H1 (cell line): ENCODE measurements at regions not wholly inside any gene's neighbourhood (a gene's known extent, or its start where the extent isn't known, plus 50 kb on each side); places are given as distances from the start of the nearest gene placed in this dataset.

ENCODE experiments used
- CTCF ChIA-PET: fragments of 300-600 bp; sonication (Branson Sonifier 250); formaldehyde crosslinking; loops from one replicate; lab custom pipeline; 2021; ENCODE audit not compliant: partially characterized antibody; lab: Charles Lee
- POLR2A ChIA-PET: fragments of 300-600 bp; sonication (Branson Sonifier 250); formaldehyde crosslinking; loops from one replicate; lab custom pipeline; 2021; ENCODE audit warnings: inconsistent platforms; ENCODE audit not compliant: partially characterized antibody; lab: Charles Lee
- DNase-seq, 2 experiments: peaks; one replicate each; pipeline versions ENCODE4 v3.0.0 to v3.0.0-alpha.2; 2010 to 2022; ENCODE audit warnings: low spot score in 2 of 2, low read depth in 1 of 2, mixed read lengths in 1 of 2
- FAIRE-seq: peaks from 2 replicates; lab custom pipeline; 2011; peaks lifted over from hg19 to GRCh38; lab: Jason Lieb, UNC
- H2AFZ ChIP-seq: 2 replicates; pipeline ENCODE4 v1.8.1; 2012; ENCODE audit warnings: low read length, inconsistent platforms
- H2AK5ac ChIP-seq: 2 replicates; pipeline ENCODE4 v1.6.1; 2013; ENCODE audit warnings: low read depth, low read length
- H2BK120ac ChIP-seq: replicated peaks from 2 replicates; pipeline ENCODE3; 2013; ENCODE audit warnings: low read depth, low read length, inconsistent platforms
- H2BK12ac ChIP-seq: 2 replicates; pipeline ENCODE4 v1.6.1; 2013; ENCODE audit warnings: low read depth, low read length
- H2BK15ac ChIP-seq: 2 replicates; pipeline ENCODE4 v1.6.1; 2013; ENCODE audit warnings: low read length
- H2BK20ac ChIP-seq: 2 replicates; pipeline ENCODE4 v1.6.1; 2013; ENCODE audit warnings: low read length
- H2BK5ac ChIP-seq: 2 replicates; pipeline ENCODE4 v1.6.1; 2013; ENCODE audit warnings: low read depth, low read length
- H3K14ac ChIP-seq: 2 replicates; pipeline ENCODE4 v1.6.1; 2013; ENCODE audit warnings: inconsistent platforms; ENCODE audit not compliant: insufficient read length
- H3K18ac ChIP-seq: 2 replicates; pipeline ENCODE4 v1.6.1; 2013; ENCODE audit warnings: low read length; ENCODE audit errors: extremely low read depth
- H3K23ac ChIP-seq: 2 replicates; pipeline ENCODE4 v1.6.1; 2013; ENCODE audit warnings: inconsistent platforms; ENCODE audit not compliant: insufficient read length
- H3K23me2 ChIP-seq: 2 replicates; pipeline ENCODE4 v1.6.1; 2013; ENCODE audit warnings: low read depth, low read length
- H3K27ac ChIP-seq: 2 replicates; pipeline ENCODE4 v1.6.1; 2011; ENCODE audit warnings: low read depth, low read length, inconsistent platforms
- H3K27me3 ChIP-seq, 4 experiments: replicated peaks in 1 of 4; 1 replicate in 1 of 4; 2 replicates in 3 of 4; pipeline versions ENCODE4 v1.6.1 to v1.8.1; 2011 to 2013; ENCODE audit warnings: low read length in 3 of 4, mild to moderate bottlenecking in 3 of 4, inconsistent platforms in 2 of 4, mixed read lengths in 2 of 4, moderate library complexity in 1 of 4; ENCODE audit not compliant: control insufficient read depth in 3 of 4, insufficient read depth in 3 of 4; ENCODE audit errors: extremely low read depth in 1 of 4
- H3K36me3 ChIP-seq, 4 experiments: 2 replicates each; pipeline versions ENCODE4 v1.6.1 to v1.8.1; 2011 to 2013; ENCODE audit warnings: mild to moderate bottlenecking in 4 of 4, low read length in 3 of 4, moderate library complexity in 2 of 4, control low read depth in 1 of 4, inconsistent platforms in 1 of 4; ENCODE audit not compliant: insufficient read depth in 4 of 4, control insufficient read depth in 2 of 4
- H3K4ac ChIP-seq: replicated peaks from 2 replicates; pipeline ENCODE3; 2013; ENCODE audit warnings: low read length, low read depth, mixed read lengths, inconsistent platforms; ENCODE audit not compliant: insufficient read length
- H3K4me1 ChIP-seq, 4 experiments: replicated peaks in 1 of 4; 1 replicate in 1 of 4; 2 replicates in 3 of 4; pipeline versions ENCODE4 v1.6.1 to v1.8.1; 2011 to 2013; ENCODE audit warnings: low read length in 3 of 4, inconsistent platforms in 2 of 4, mixed read lengths in 1 of 4; ENCODE audit not compliant: insufficient read depth in 4 of 4, control insufficient read depth in 3 of 4
- H3K4me2 ChIP-seq, 2 experiments: 2 replicates each; pipeline versions ENCODE4 v1.6.1 to v1.8.1; 2011 to 2013; ENCODE audit warnings: low read depth in 2 of 2, low read length in 2 of 2, control low read depth in 1 of 2, inconsistent platforms in 1 of 2, mild to moderate bottlenecking in 1 of 2; ENCODE audit not compliant: insufficient read depth in 1 of 2
- H3K4me3 ChIP-seq, 4 experiments: fragments of 200-600, 300-600 bp in 1 of 4; sonication (generic), shearing (Covaris generic), sonication (Bioruptor Twin) in 1 of 4; 2 replicates each; pipeline versions ENCODE4 v1.5.1 to v1.8.1; 2011 to 2016; ENCODE audit warnings: low read length in 4 of 4, low read depth in 3 of 4, control low read depth in 2 of 4, inconsistent platforms in 2 of 4, mild to moderate bottlenecking in 2 of 4, mixed read lengths in 1 of 4, moderate library complexity in 1 of 4; ENCODE audit not compliant: insufficient read depth in 2 of 4; ENCODE audit errors: extremely low read depth in 1 of 4
- H3K56ac ChIP-seq: replicated peaks from 2 replicates; pipeline ENCODE3; 2013; ENCODE audit warnings: low read depth, mild to moderate bottlenecking, mixed read lengths, low read length, inconsistent platforms; ENCODE audit not compliant: insufficient read length
- H3K79me1 ChIP-seq: 2 replicates; pipeline ENCODE4 v1.6.1; 2013; ENCODE audit warnings: low read depth, low read length, control low read depth
- H3K79me2 ChIP-seq, 2 experiments: 2 replicates each; pipeline versions ENCODE4 v1.6.1 to v1.8.1; 2012 to 2013; ENCODE audit warnings: low read length in 2 of 2, mild to moderate bottlenecking in 2 of 2, inconsistent platforms in 1 of 2; ENCODE audit not compliant: insufficient read depth in 2 of 2, control insufficient read depth in 1 of 2
- H3K9ac ChIP-seq, 4 experiments: replicated peaks in 1 of 4; 1 replicate in 1 of 4; 2 replicates in 3 of 4; pipeline versions ENCODE4 v1.6.1 to v1.8.1; 2011 to 2013; ENCODE audit warnings: low read depth in 3 of 4, low read length in 3 of 4, control low read depth in 2 of 4, mild to moderate bottlenecking in 2 of 4, moderate library complexity in 2 of 4, inconsistent platforms in 1 of 4; ENCODE audit errors: extremely low read depth in 1 of 4
- H3K9me3 ChIP-seq, 2 experiments: 2 replicates each; pipeline versions ENCODE4 v1.6.1 to v1.8.1; 2012 to 2013; ENCODE audit warnings: mild to moderate bottlenecking in 2 of 2, moderate library complexity in 2 of 2, control low read depth in 1 of 2, inconsistent platforms in 1 of 2, low read depth in 1 of 2, low read length in 1 of 2, mixed read lengths in 1 of 2; ENCODE audit not compliant: insufficient read depth in 2 of 2
- H4K20me1 ChIP-seq, 2 experiments: replicated peaks in 1 of 2; 2 replicates each; pipeline versions ENCODE3 to v1.8.1; 2011 to 2013; ENCODE audit warnings: inconsistent platforms in 2 of 2, low read length in 2 of 2, mild to moderate bottlenecking in 1 of 2; ENCODE audit not compliant: insufficient read depth in 2 of 2, control insufficient read depth in 1 of 2
- H4K5ac ChIP-seq: 2 replicates; pipeline ENCODE4 v1.6.1; 2013; ENCODE audit warnings: low read length, low read depth, mixed read lengths, inconsistent platforms; ENCODE audit not compliant: insufficient read length
- H4K8ac ChIP-seq: 2 replicates; pipeline ENCODE4 v1.8.0; 2013; ENCODE audit warnings: mild to moderate bottlenecking, moderate library complexity, low read length, inconsistent platforms; ENCODE audit not compliant: insufficient read depth; ENCODE audit errors: extremely low read depth
- H4K91ac ChIP-seq: replicated peaks from 2 replicates; pipeline ENCODE3; 2013; ENCODE audit warnings: low read length, mixed read lengths, inconsistent platforms; ENCODE audit not compliant: insufficient read length
- CBX5 ChIP-seq: fragments of 300-800, 300-1000 bp; sonication (generic); IDR thresholded peaks from 2 replicates; pipeline ENCODE4 v1.7.1; 2016; ENCODE audit warnings: antibody characterized with exemption, low read length, low read depth
- CEBPB ChIP-seq: IDR thresholded peaks from 2 replicates; pipeline ENCODE4 v1.6.1; 2012; ENCODE audit warnings: low read depth, low read length
- EP300 ChIP-seq, 2 experiments: IDR thresholded peaks; 1 replicate in 1 of 2; 2 replicates in 1 of 2; pipeline ENCODE4 v1.6.1; 2011 to 2012; ENCODE audit warnings: low read depth in 2 of 2, low read length in 2 of 2, mild to moderate bottlenecking in 2 of 2, borderline replicate concordance in 1 of 2, inconsistent platforms in 1 of 2, moderate library complexity in 1 of 2
- EZH2 ChIP-seq: fragments of 200-600 bp; sonication (generic); IDR thresholded peaks from 2 replicates; pipeline ENCODE4 v1.7.1; 2012; ENCODE audit warnings: low read depth, mild to moderate bottlenecking, moderate library complexity, low read length, inconsistent platforms; ENCODE audit not compliant: severe bottlenecking
- JUN ChIP-seq: IDR thresholded peaks from 2 replicates; pipeline ENCODE4 v1.6.1; 2011; ENCODE audit warnings: low read depth, mild to moderate bottlenecking, improper control_type of control experiment, low read length
- KDM1A ChIP-seq: fragments of 200-600, 300-600 bp; sonication (generic); IDR thresholded peaks from 2 replicates; pipeline ENCODE4 v1.7.1; 2016; ENCODE audit warnings: mild to moderate bottlenecking, low read length, borderline replicate concordance
- RAD21 ChIP-seq, 2 experiments: IDR thresholded peaks in 1 of 2; conservative IDR thresholded peaks in 1 of 2; 2 replicates each; pipeline ENCODE4 v1.6.1; 2011; ENCODE audit warnings: low read depth in 2 of 2, low read length in 2 of 2, improper control_type of control experiment in 1 of 2, inconsistent platforms in 1 of 2, mild to moderate bottlenecking in 1 of 2, moderate library complexity in 1 of 2
- SIN3A ChIP-seq, 2 experiments: IDR thresholded peaks in 1 of 2; conservative IDR thresholded peaks in 1 of 2; 2 replicates each; pipeline ENCODE4 v1.6.1; 2011 to 2012; ENCODE audit warnings: low read length in 2 of 2, improper control_type of control experiment in 1 of 2, low read depth in 1 of 2, mild to moderate bottlenecking in 1 of 2
- SP2 ChIP-seq: IDR thresholded peaks from 2 replicates; pipeline ENCODE4 v1.6.1; 2012; ENCODE audit warnings: mild to moderate bottlenecking, low read length, inconsistent platforms
- TAF7 ChIP-seq: optimal IDR thresholded peaks from 2 replicates; pipeline ENCODE3; 2011; ENCODE audit warnings: low read depth, mild to moderate bottlenecking, inconsistent platforms, low read length, moderate library complexity, borderline replicate concordance
- TCF12 ChIP-seq: IDR thresholded peaks from 2 replicates; pipeline ENCODE4 v1.6.1; 2011; ENCODE audit warnings: low read depth, mild to moderate bottlenecking, low read length
- USF2 ChIP-seq: IDR thresholded peaks from 2 replicates; pipeline ENCODE4 v1.6.1; 2011; ENCODE audit warnings: low read length, improper control_type of control experiment
- WGBS, 2 experiments: shearing (Covaris generic) in 1 of 2; methylation state at CpG; one replicate each; pipeline versions ENCODE4 v1.1.6 to v1.1.7; 2013 to 2015; ENCODE audit warnings: low lambda C conversion rate in 2 of 2, mixed read lengths in 2 of 2, inconsistent platforms in 1 of 2, low coverage in 1 of 2, missing lambda C conversion rate in 1 of 2; ENCODE audit not compliant: insufficient replicate concordance in 2 of 2, insufficient coverage in 1 of 2, insufficient read length in 1 of 2; ENCODE audit errors: extremely low coverage in 1 of 2, missing lambda C conversion rate in 1 of 2; 5-methylcytosine and 5-hydroxymethylcytosine counted together
- TF ChIP-seq, protein P1 (sequence below): IDR thresholded peaks from 2 replicates; pipeline ENCODE4 v1.6.1; 2012; ENCODE audit warnings: inconsistent platforms

DNA sequence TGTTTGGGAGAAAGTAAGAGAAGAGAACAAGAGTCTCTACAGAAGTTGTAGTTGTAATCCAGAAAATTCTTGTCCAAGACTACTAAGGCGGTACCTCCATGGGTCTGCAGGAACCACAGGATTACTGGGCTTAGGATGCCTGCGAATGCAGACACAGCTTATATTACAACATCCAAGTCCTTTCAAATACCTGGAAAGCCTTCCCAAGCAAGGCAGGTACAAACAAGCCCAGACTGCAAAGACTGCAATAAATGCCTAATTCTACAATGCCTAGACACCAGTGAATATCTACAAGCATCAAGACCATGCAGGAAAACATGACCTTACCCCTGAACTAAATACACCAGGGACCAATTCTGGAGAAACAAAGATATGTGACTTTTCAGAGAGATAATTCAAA lies 178.2 kb downstream of the ARL4A start:
- H3K27ac ChIP-seq, result no peak overlapping the region
- H3K23ac ChIP-seq, result no peak overlapping the region
- no peak overlapping the region for H3K18ac ChIP-seq
- no peak overlapping the region for H2BK15ac ChIP-seq
- no peak overlapping the region for H2BK120ac ChIP-seq
- WGBS, 2 experiments, result 91% methylated on average over 2 of the region's 2 CpGs; no CpG with 5 or more reads in 1 of the 2 experiments
- no peaks in the 10 kb centered on the region for H3K36me3 ChIP-seq
- H2AFZ ChIP-seq, result no peak overlapping the region
- H4K91ac ChIP-seq, result no peak overlapping the region
- H3K4me2 ChIP-seq, result no peak overlapping the region
- no peaks in the 10 kb centered on the region for H3K23me2 ChIP-seq
- no peak overlapping the region for H4K8ac ChIP-seq
- H2BK12ac ChIP-seq, result no peak overlapping the region
- no peaks in the 10 kb centered on the region for H3K4me1 ChIP-seq
- H3K4me3 ChIP-seq, result no peak overlapping the region
- H3K4ac ChIP-seq, result no peak overlapping the region
- no peaks in the 10 kb centered on the region for H3K27me3 ChIP-seq
- H3K14ac ChIP-seq, result no peak overlapping the region
- no peaks in the 10 kb centered on the region for H3K79me2 ChIP-seq
- H2BK5ac ChIP-seq, result no peak overlapping the region
- H2BK20ac ChIP-seq, result no peak overlapping the region
- no peak overlapping the region for H3K9ac ChIP-seq
- no peaks in the 10 kb centered on the region for H4K20me1 ChIP-seq
- H3K9me3 ChIP-seq, result no peaks in the 10 kb centered on the region
- DNase-seq, result no peak
- no peak for FAIRE-seq
- H3K79me1 ChIP-seq, result no peaks in the 10 kb centered on the region
- no peak overlapping the region for H2AK5ac ChIP-seq
- no peak overlapping the region for H3K56ac ChIP-seq
- POLR2A ChIA-PET, result no interaction called here
- CTCF ChIA-PET, result interaction anchor here (0.8 to 1.3 kb wide), 2 partner anchors 31 to 179 kb away, joined by 3 to 4 read pairs; no protein-coding TSS in a partner anchor
- no peak overlapping the region for H4K5ac ChIP-seq
- TF ChIP-seq CEBPB (no peak), TCF12 (no peak), USF2 (no peak), SP2 (no peak), JUN (no peak), KDM1A (no peak), EP300 (IDR thresholded peaks at IDR 0.05; ENCODE audit: borderline replicate concordance in 1 of 2, low read depth in 2 of 2, low read length in 2 of 2) (no peak), EZH2 (no peak), SIN3A (conservative IDR thresholded peaks at IDR 0.05 in 1 of 2, IDR thresholded peaks at IDR 0.05 in 1 of 2; ENCODE audit: low read depth in 1 of 2, low read length in 2 of 2) (no peak), CBX5 (no peak), TAF7 (no peak), RAD21 (IDR thresholded peaks at IDR 0.05 in 1 of 2, conservative IDR thresholded peaks at IDR 0.05 in 1 of 2; ENCODE audit: low read depth in 2 of 2, low read length in 2 of 2) (no peak)
- TF ChIP-seq, protein P1, sequence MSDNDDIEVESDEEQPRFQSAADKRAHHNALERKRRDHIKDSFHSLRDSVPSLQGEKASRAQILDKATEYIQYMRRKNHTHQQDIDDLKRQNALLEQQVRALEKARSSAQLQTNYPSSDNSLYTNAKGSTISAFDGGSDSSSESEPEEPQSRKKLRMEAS, result no peak
